GM21515 (cell line): ENCODE measurements at regions not wholly inside any gene's neighbourhood (a gene's known extent, or its start where the extent isn't known, plus 50 kb on each side); places are given as distances from the start of the nearest gene placed in this dataset.
"Not testable (repeated sequence)": the region's sequence is repeated elsewhere in the genome, so short reads cannot be mapped to it uniquely, and the experiment has no call there.

Source experiments
- ATAC-seq: cut with Tn5 transposase; IDR thresholded peaks from one replicate; pipeline ENCODE4 v1.9.1; 2021; ENCODE audit not compliant: unreplicated experiment

GRCh38 chr9:15113288-15113687, 193.7 kb downstream of the TTC39B start:
- ATAC-seq, result no peak

- ATAC-seq, result no peak
Measured at GRCh38 chr9:15111071-15111470, 195.9 kb downstream of the TTC39B start.

- peak; percentile 84 for ATAC-seq
Measured at GRCh38 chr9:15104826-15105420, 194.7 kb upstream of the FREM1 start.

- no peak for ATAC-seq
Measured at GRCh38 chr9:15103290-15103689, 193.1 kb upstream of the FREM1 start.

GRCh38 chr9:15101095-15101494, 190.9 kb upstream of the FREM1 start:
- no peak for ATAC-seq

- no peak for ATAC-seq
Measured at GRCh38 chr9:15100571-15100970, 190.3 kb upstream of the FREM1 start.

GRCh38 chr9:15096972-15097371, 186.7 kb upstream of the FREM1 start:
- ATAC-seq, result no peak

- no peak for ATAC-seq
Measured at GRCh38 chr9:15086778-15087324, 176.6 kb upstream of the FREM1 start.

- no peak for ATAC-seq
Measured at GRCh38 chr9:15086156-15086763, 176.0 kb upstream of the FREM1 start.

GRCh38 chr9:15081021-15081753, 171.0 kb upstream of the FREM1 start:
- no peak for ATAC-seq

GRCh38 chr9:15080401-15080800, 170.2 kb upstream of the FREM1 start:
- no peak for ATAC-seq

GRCh38 chr9:15079989-15080388, 169.8 kb upstream of the FREM1 start:
- no peak for ATAC-seq

GRCh38 chr9:15077946-15078729, 167.9 kb upstream of the FREM1 start:
- no peak for ATAC-seq

GRCh38 chr9:15073620-15074019, 163.4 kb upstream of the FREM1 start:
- ATAC-seq, result no peak

GRCh38 chr9:15070716-15071115, 160.5 kb upstream of the FREM1 start:
- no peak for ATAC-seq

- ATAC-seq, result no peak
Measured at GRCh38 chr9:15069106-15069505, 158.9 kb upstream of the FREM1 start.

- ATAC-seq, result no peak
Measured at GRCh38 chr9:15068261-15068660, 158.0 kb upstream of the FREM1 start.

GRCh38 chr9:15059003-15059402, 148.8 kb upstream of the FREM1 start:
- ATAC-seq, result no peak

- ATAC-seq, result no peak
Measured at GRCh38 chr9:15058236-15058635, 148.0 kb upstream of the FREM1 start.

GRCh38 chr9:15055284-15055683, 145.1 kb upstream of the FREM1 start:
- ATAC-seq, result not testable (repeated sequence)

- ATAC-seq, result no peak
Measured at GRCh38 chr9:15048772-15049171, 138.5 kb upstream of the FREM1 start.
